ENCODE measurements at regions not wholly inside any gene's neighbourhood (a gene's known extent, or its start where the extent isn't known, plus 50 kb on each side); places are given as distances from the start of the nearest gene placed in this dataset.

DNA sequence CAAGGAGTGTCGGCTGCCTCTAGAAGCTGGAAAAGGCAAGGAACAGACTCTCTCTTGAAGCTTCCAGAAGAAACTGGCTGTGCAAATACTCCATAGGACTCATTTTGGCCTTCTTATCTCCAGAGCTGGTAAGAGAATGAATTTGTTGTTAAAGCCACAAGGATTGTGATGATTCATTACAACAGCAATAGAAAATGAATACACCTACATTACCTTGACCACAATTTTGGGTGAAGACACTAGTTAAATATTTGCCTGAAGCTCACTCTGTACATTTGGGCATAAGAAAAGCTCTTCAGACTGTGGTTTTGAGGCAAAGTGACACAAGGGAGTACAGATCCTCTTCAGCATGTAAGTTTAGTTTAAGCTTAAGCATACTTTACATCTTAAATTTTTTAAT is 134.5 kb upstream of the TLL1 start:
- Mint-ChIP-seq H3K4me1 (no peaks in the 10 kb centered on the region), H3K36me3 (no peaks in the 10 kb centered on the region), H3K9me3 (peaks cover 6% of the 10 kb centered on the region), H3K27me3 (ENCODE audit: low read depth) (peaks cover 3% of the 10 kb centered on the region), H3K27ac (no peak overlapping the region), H3K4me3 (no peak overlapping the region)
- DNase-seq (ENCODE audit: low spot score in 2 of 2, unreplicated experiment in 2 of 2): no peak
- TF ChIP-seq, protein P1, sequence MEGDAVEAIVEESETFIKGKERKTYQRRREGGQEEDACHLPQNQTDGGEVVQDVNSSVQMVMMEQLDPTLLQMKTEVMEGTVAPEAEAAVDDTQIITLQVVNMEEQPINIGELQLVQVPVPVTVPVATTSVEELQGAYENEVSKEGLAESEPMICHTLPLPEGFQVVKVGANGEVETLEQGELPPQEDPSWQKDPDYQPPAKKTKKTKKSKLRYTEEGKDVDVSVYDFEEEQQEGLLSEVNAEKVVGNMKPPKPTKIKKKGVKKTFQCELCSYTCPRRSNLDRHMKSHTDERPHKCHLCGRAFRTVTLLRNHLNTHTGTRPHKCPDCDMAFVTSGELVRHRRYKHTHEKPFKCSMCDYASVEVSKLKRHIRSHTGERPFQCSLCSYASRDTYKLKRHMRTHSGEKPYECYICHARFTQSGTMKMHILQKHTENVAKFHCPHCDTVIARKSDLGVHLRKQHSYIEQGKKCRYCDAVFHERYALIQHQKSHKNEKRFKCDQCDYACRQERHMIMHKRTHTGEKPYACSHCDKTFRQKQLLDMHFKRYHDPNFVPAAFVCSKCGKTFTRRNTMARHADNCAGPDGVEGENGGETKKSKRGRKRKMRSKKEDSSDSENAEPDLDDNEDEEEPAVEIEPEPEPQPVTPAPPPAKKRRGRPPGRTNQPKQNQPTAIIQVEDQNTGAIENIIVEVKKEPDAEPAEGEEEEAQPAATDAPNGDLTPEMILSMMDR (IDR thresholded peaks at IDR 0.05; ENCODE audit: unreplicated experiment): no peak

DNA sequence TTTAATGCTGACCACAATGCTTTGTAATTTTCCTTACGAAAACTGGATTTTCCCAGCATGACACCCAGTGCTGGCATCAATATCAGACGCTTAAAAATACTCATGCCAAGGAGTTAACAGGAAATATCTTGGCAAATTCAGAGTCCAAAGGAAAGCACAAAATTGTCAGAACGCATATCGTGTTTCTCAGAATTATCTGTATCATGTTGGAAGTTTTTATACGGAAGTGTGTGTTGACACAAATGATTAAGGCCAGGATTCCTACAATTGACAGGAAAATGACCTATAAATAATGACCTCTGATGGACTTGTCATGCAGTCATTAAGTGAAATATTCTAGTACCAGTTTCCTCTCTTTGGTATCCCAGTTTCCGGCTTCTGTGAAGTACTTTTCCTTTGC is 132.1 kb upstream of the TLL1 start:
- H3K36me3 Mint-ChIP-seq: no peaks in the 10 kb centered on the region
- no peak overlapping the region for H3K4me3 Mint-ChIP-seq
- DNase-seq (ENCODE audit: low spot score in 2 of 2, unreplicated experiment in 2 of 2): no peak
- H3K27ac Mint-ChIP-seq: no peak overlapping the region
- H3K9me3 Mint-ChIP-seq: peaks cover 3% of the 10 kb centered on the region
- TF ChIP-seq, protein P1 (IDR thresholded peaks at IDR 0.05; ENCODE audit: unreplicated experiment): no peak
- H3K27me3 Mint-ChIP-seq (ENCODE audit: low read depth): no peaks in the 10 kb centered on the region
- H3K4me1 Mint-ChIP-seq: no peaks in the 10 kb centered on the region

DNA sequence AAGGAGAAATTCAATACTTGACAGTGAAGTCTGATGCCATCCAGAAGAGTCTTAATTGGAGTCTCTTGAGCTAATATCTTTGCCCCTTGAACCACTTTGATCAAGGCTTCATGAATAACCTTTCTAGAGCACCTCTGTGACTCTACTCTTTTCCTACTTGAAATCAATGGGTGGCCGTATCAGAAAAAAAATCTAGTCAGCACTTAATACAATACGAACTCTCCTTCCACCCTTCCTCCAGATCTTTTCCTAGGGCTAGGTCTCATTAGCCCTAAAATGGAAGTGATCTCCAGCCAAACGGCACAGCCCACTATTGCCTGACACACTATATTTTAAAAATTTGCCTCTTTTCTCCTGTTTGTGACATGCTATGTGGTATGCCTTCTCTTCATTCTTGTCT is 129.6 kb upstream of the TLL1 start:
- Mint-ChIP-seq H3K27ac (no peak overlapping the region), H3K27me3 (ENCODE audit: low read depth) (peaks cover 2% of the 10 kb centered on the region), H3K9me3 (no peaks in the 10 kb centered on the region), H3K4me3 (no peak overlapping the region), H3K4me1 (no peaks in the 10 kb centered on the region), H3K36me3 (no peaks in the 10 kb centered on the region)
- DNase-seq (ENCODE audit: low spot score in 2 of 2, unreplicated experiment in 2 of 2): no peak
- TF ChIP-seq, protein P1 (IDR thresholded peaks at IDR 0.05; ENCODE audit: unreplicated experiment): no peak

- peaks cover 4% of the 10 kb centered on the region for H3K27me3 Mint-ChIP-seq (ENCODE audit: low read depth)
- TF ChIP-seq, protein P1 (IDR thresholded peaks at IDR 0.05; ENCODE audit: unreplicated experiment): no peak
- H3K4me1 Mint-ChIP-seq: no peaks in the 10 kb centered on the region
- H3K4me3 Mint-ChIP-seq: no peak overlapping the region
- H3K36me3 Mint-ChIP-seq: no peaks in the 10 kb centered on the region
- DNase-seq (ENCODE audit: low spot score in 2 of 2, unreplicated experiment in 2 of 2): no peak
- no peaks in the 10 kb centered on the region for H3K9me3 Mint-ChIP-seq
- H3K27ac Mint-ChIP-seq: no peak overlapping the region
Measured at GRCh38 chr4:165744370-165744769, 128.7 kb upstream of the TLL1 start.

- peaks cover 2% of the 10 kb centered on the region for H3K9me3 Mint-ChIP-seq
- TF ChIP-seq, protein P1 (IDR thresholded peaks at IDR 0.05; ENCODE audit: unreplicated experiment): no peak
- H3K36me3 Mint-ChIP-seq: no peaks in the 10 kb centered on the region
- H3K4me1 Mint-ChIP-seq: no peaks in the 10 kb centered on the region
- H3K4me3 Mint-ChIP-seq: no peak overlapping the region
- DNase-seq (ENCODE audit: low spot score in 2 of 2, unreplicated experiment in 2 of 2): no peak
- H3K27ac Mint-ChIP-seq: no peak overlapping the region
- peaks cover 23% of the 10 kb centered on the region for H3K27me3 Mint-ChIP-seq (ENCODE audit: low read depth)
Measured at GRCh38 chr4:165748321-165748720, 124.7 kb upstream of the TLL1 start.

DNA sequence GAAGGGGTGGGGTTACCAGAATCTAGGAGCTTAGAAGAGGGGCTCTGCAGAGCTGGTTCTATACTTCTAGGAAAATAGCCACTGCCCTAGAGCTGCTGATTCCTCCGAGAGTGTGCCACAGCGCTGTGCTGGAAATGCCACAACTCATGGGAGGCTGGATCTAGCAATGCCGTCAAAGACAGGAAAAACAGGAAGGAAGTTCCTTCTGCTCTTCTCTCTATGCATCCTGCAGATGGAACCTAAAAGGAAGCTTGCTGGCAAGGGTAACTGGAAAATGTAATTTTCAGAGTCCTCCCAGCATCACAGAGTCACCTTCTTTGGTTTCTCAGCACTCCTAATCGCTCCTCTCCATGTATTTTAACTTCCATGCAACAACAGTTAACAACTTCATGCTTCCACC is 121.2 kb upstream of the TLL1 start:
- DNase-seq (ENCODE audit: low spot score in 2 of 2, unreplicated experiment in 2 of 2): no peak
- Mint-ChIP-seq H3K9me3 (peaks cover 2% of the 10 kb centered on the region), H3K27me3 (ENCODE audit: low read depth) (peaks cover 25% of the 10 kb centered on the region), H3K4me1 (peaks cover 1% of the 10 kb centered on the region), H3K4me3 (no peak overlapping the region), H3K27ac (no peak overlapping the region), H3K36me3 (no peaks in the 10 kb centered on the region)
- TF ChIP-seq, protein P1 (IDR thresholded peaks at IDR 0.05; ENCODE audit: unreplicated experiment): no peak
